MM.1S (cell line): ENCODE measurements at regions not wholly inside any gene's neighbourhood (a gene's known extent, or its start where the extent isn't known, plus 50 kb on each side); places are given as distances from the start of the nearest gene placed in this dataset.

Experiments used
- DNase-seq: peaks from one replicate; pipeline ENCODE4 v3.0.0-alpha.2; 2015
- H2AFZ ChIP-seq: fragments of 300-600 bp; sonication (generic); 2 replicates; pipeline ENCODE4 v1.6.0; 2016; ENCODE audit warnings: antibody characterized with exemption, low read length
- H3F3A ChIP-seq: fragments of 300-600 bp; sonication (generic); 2 replicates; pipeline ENCODE4 v1.6.1; 2016; ENCODE audit warnings: mild to moderate bottlenecking, antibody characterized with exemption, low read length, moderate library complexity, mixed read lengths; ENCODE audit not compliant: insufficient read depth
- H3K27ac ChIP-seq: fragments of 300-600 bp; sonication (generic); 2 replicates; pipeline ENCODE4 v1.5.1; 2016; ENCODE audit warnings: mild to moderate bottlenecking, low read length
- H3K27me3 ChIP-seq: fragments of 300-600 bp; sonication (generic); replicated peaks from 2 replicates; pipeline ENCODE4 v1.6.0; 2016; ENCODE audit warnings: low read length; ENCODE audit not compliant: insufficient read depth
- H3K36me3 ChIP-seq: fragments of 300-600 bp; sonication (generic); replicated peaks from 2 replicates; pipeline ENCODE4 v1.6.1; 2016; ENCODE audit warnings: mild to moderate bottlenecking, low read length, mixed read lengths; ENCODE audit not compliant: insufficient read depth
- H3K4me1 ChIP-seq: fragments of 300-600 bp; sonication (generic); 2 replicates; pipeline ENCODE4 v1.6.1; 2016; ENCODE audit warnings: low read length, mixed read lengths
- H3K4me2 ChIP-seq: fragments of 300-600 bp; sonication (generic); 2 replicates; pipeline ENCODE4 v1.6.0; 2016; ENCODE audit warnings: low read depth, low read length
- H3K4me3 ChIP-seq: fragments of 300-600 bp; sonication (generic); 2 replicates; pipeline ENCODE4 v1.5.1; 2016; ENCODE audit warnings: low read length, mixed read lengths
- H3K79me2 ChIP-seq: fragments of 300-600 bp; sonication (generic); 2 replicates; pipeline ENCODE4 v1.6.1; 2016; ENCODE audit warnings: mixed run types, low read length, mixed read lengths
- H3K9ac ChIP-seq: fragments of 300-600 bp; sonication (generic); 2 replicates; pipeline ENCODE4 v1.6.1; 2016; ENCODE audit warnings: low read length, mixed read lengths
- H3K9me2 ChIP-seq: fragments of 300-600 bp; sonication (generic); replicated peaks from 2 replicates; pipeline ENCODE4 v1.6.1; 2016; ENCODE audit warnings: mild to moderate bottlenecking, low read length, mixed read lengths; ENCODE audit not compliant: insufficient read depth
- H3K9me3 ChIP-seq: fragments of 300-600 bp; sonication (generic); replicated peaks from 2 replicates; pipeline ENCODE4 v1.6.1; 2016; ENCODE audit warnings: mild to moderate bottlenecking, low read length, mixed read lengths; ENCODE audit not compliant: insufficient read depth
- H4K20me1 ChIP-seq: fragments of 300-600 bp; sonication (generic); 2 replicates; pipeline ENCODE4 v1.6.1; 2016; ENCODE audit warnings: mild to moderate bottlenecking, low read length, moderate library complexity, mixed read lengths; ENCODE audit not compliant: insufficient read depth
- CTCF ChIP-seq: fragments of 300-600 bp; sonication (generic); IDR thresholded peaks from 2 replicates; pipeline ENCODE4 v1.5.1; 2016; ENCODE audit warnings: antibody characterized with exemption, low read length, mixed read lengths
- EZH2 ChIP-seq: fragments of 300-600 bp; sonication (generic); optimal IDR thresholded peaks from 2 replicates; pipeline ENCODE3; 2017; ENCODE audit warnings: low read depth, mild to moderate bottlenecking, antibody characterized with exemption, low read length, mixed read lengths
- EZH2phosphoT487 ChIP-seq: fragments of 300-600 bp; sonication (generic); IDR thresholded peaks from 2 replicates; pipeline ENCODE4 v1.6.1; 2018; ENCODE audit warnings: antibody characterized with exemption, low read length

GRCh38 chr14:84436528-84436927, 1093.4 kb upstream of the FLRT2 start:
- Histone ChIP-seq H3K9ac (no peak overlapping the region), H4K20me1 (no peaks in the 10 kb centered on the region), H3K4me3 (no peak overlapping the region), H3K4me1 (no peaks in the 10 kb centered on the region), H3K79me2 (no peaks in the 10 kb centered on the region), H3K27me3 (no peaks in the 10 kb centered on the region), H3K4me2 (no peak overlapping the region), H3K9me2 (no peaks in the 10 kb centered on the region), H3F3A (no peaks in the 10 kb centered on the region), H3K36me3 (no peaks in the 10 kb centered on the region), H3K27ac (no peak overlapping the region), H3K9me3 (no peaks in the 10 kb centered on the region), H2AFZ (no peak overlapping the region)
- TF ChIP-seq CTCF: no peak
- no peak for TF ChIP-seq EZH2
- TF ChIP-seq EZH2phosphoT487: no peak
- DNase-seq: no peak

- no peaks in the 10 kb centered on the region for H3F3A ChIP-seq
- no peaks in the 10 kb centered on the region for H4K20me1 ChIP-seq
- H3K27me3 ChIP-seq: no peaks in the 10 kb centered on the region
- H3K79me2 ChIP-seq: no peaks in the 10 kb centered on the region
- H3K9me2 ChIP-seq: no peaks in the 10 kb centered on the region
- no peaks in the 10 kb centered on the region for H3K4me1 ChIP-seq
- no peak for DNase-seq
- H3K9me3 ChIP-seq: no peaks in the 10 kb centered on the region
- no peak overlapping the region for H3K4me2 ChIP-seq
- no peak overlapping the region for H2AFZ ChIP-seq
- no peak overlapping the region for H3K27ac ChIP-seq
- TF ChIP-seq CTCF (no peak), EZH2phosphoT487 (no peak), EZH2 (no peak)
- no peak overlapping the region for H3K9ac ChIP-seq
- no peak overlapping the region for H3K4me3 ChIP-seq
- H3K36me3 ChIP-seq: no peaks in the 10 kb centered on the region
Measured at GRCh38 chr14:84442521-84442920, 1087.4 kb upstream of the FLRT2 start.

GRCh38 chr14:84445486-84445885, 1084.5 kb upstream of the FLRT2 start:
- no peaks in the 10 kb centered on the region for H3K36me3 ChIP-seq
- no peak for TF ChIP-seq CTCF
- no peak for TF ChIP-seq EZH2
- no peak for TF ChIP-seq EZH2phosphoT487
- H3F3A ChIP-seq: no peaks in the 10 kb centered on the region
- no peaks in the 10 kb centered on the region for H3K27me3 ChIP-seq
- H2AFZ ChIP-seq: no peak overlapping the region
- no peaks in the 10 kb centered on the region for H3K4me1 ChIP-seq
- H3K27ac ChIP-seq: no peak overlapping the region
- no peaks in the 10 kb centered on the region for H3K79me2 ChIP-seq
- H3K4me2 ChIP-seq: no peak overlapping the region
- H3K4me3 ChIP-seq: no peak overlapping the region
- H3K9ac ChIP-seq: no peak overlapping the region
- H4K20me1 ChIP-seq: no peaks in the 10 kb centered on the region
- no peaks in the 10 kb centered on the region for H3K9me2 ChIP-seq
- no peaks in the 10 kb centered on the region for H3K9me3 ChIP-seq
- DNase-seq: no peak

- Histone ChIP-seq H3K9ac (no peak overlapping the region), H3K27ac (no peak overlapping the region), H4K20me1 (no peaks in the 10 kb centered on the region), H3F3A (no peaks in the 10 kb centered on the region), H3K79me2 (no peaks in the 10 kb centered on the region), H3K4me1 (no peaks in the 10 kb centered on the region), H3K9me2 (no peaks in the 10 kb centered on the region), H3K9me3 (no peaks in the 10 kb centered on the region), H3K27me3 (no peaks in the 10 kb centered on the region), H3K4me2 (no peak overlapping the region), H2AFZ (no peak overlapping the region), H3K36me3 (no peaks in the 10 kb centered on the region), H3K4me3 (no peak overlapping the region)
- TF ChIP-seq CTCF (no peak), EZH2 (no peak), EZH2phosphoT487 (no peak)
- DNase-seq: no peak
Measured at GRCh38 chr14:84446250-84446649, 1083.7 kb upstream of the FLRT2 start.
